Psoas muscle (tissue), 7 donors: ENCODE measurements at regions not wholly inside any gene's neighbourhood (a gene's known extent, or its start where the extent isn't known, plus 50 kb on each side); places are given as distances from the start of the nearest gene placed in this dataset.

Experiments
- ATAC-seq, 4 donors: fragments of 200-7000 bp; cut with Tn5 transposase; one replicate each; pipeline ENCODE4 v1.9.1; 2020; ENCODE audit warnings: moderate library complexity in 3 of 4, mild to moderate bottlenecking in 2 of 4
- DNase-seq, 2 donors: peaks; one replicate each; pipeline ENCODE4 v3.0.0-alpha.2; 2020
- H3K27ac ChIP-seq: fragments of 200-600 bp; one replicate; pipeline ENCODE4 v1.8.0; 2022
- H3K27me3 ChIP-seq, 3 donors: fragments of 200-600 bp in 1 of 3; one replicate each; pipeline versions ENCODE4 v1.6.1 to v1.8.0; 2013 to 2022; ENCODE audit warnings: low read length in 2 of 3, mild to moderate bottlenecking in 2 of 3, moderate library complexity in 1 of 3; ENCODE audit not compliant: insufficient read depth in 3 of 3
- H3K36me3 ChIP-seq, 2 donors: fragments of 200-600 bp in 1 of 2; one replicate each; pipeline versions ENCODE4 v1.6.1 to v1.8.0; 2013 to 2022; ENCODE audit warnings: low read depth in 1 of 2, mild to moderate bottlenecking in 1 of 2, moderate library complexity in 1 of 2; ENCODE audit not compliant: insufficient read depth in 1 of 2
- H3K4me1 ChIP-seq: fragments of 200-600 bp; one replicate; pipeline ENCODE4 v1.8.0; 2022
- H3K4me3 ChIP-seq: fragments of 200-600 bp; one replicate; pipeline ENCODE4 v1.8.0; 2022; ENCODE audit warnings: mild to moderate bottlenecking
- H3K9me3 ChIP-seq: fragments of 200-600 bp; one replicate; pipeline ENCODE4 v1.8.0; 2022
- WGBS, 3 donors: extraction: QIAGEN DNeasy Blood & Tissue Kit; methylation state at CpG; one replicate each; pipeline versions ENCODE4 v1.1.6 to v1.1.7; 2013; 5-methylcytosine and 5-hydroxymethylcytosine counted together
- intact Hi-C, 2 donors: fragments of 100-400 bp; cut with DNase I; formaldehyde crosslinking; loops; one replicate each; pipeline versions ENCODE4 v1.11.0 to v1.14.2; 2022
- TF ChIP-seq, protein P1 (sequence below): fragments of 200-600 bp; IDR thresholded peaks from one replicate; pipeline ENCODE4 v1.8.0; 2022; ENCODE audit warnings: antibody characterized with exemption
- donor health status: healthy with polysubstance abuse.
- donor health status: DM: no; HTN: no; CAD: no; lungs with moderate emphysema.
- donor health status: Bipolar disorder and iron deficiency.
- donor health status: healthy.
- donor health status: DM: yes; HTN: yes; CAD: no.
- donor health status: DM: no; HTN: no; CAD: no.
- donor health status: DM: yes; HTN: yes; CAD: no.

DNA sequence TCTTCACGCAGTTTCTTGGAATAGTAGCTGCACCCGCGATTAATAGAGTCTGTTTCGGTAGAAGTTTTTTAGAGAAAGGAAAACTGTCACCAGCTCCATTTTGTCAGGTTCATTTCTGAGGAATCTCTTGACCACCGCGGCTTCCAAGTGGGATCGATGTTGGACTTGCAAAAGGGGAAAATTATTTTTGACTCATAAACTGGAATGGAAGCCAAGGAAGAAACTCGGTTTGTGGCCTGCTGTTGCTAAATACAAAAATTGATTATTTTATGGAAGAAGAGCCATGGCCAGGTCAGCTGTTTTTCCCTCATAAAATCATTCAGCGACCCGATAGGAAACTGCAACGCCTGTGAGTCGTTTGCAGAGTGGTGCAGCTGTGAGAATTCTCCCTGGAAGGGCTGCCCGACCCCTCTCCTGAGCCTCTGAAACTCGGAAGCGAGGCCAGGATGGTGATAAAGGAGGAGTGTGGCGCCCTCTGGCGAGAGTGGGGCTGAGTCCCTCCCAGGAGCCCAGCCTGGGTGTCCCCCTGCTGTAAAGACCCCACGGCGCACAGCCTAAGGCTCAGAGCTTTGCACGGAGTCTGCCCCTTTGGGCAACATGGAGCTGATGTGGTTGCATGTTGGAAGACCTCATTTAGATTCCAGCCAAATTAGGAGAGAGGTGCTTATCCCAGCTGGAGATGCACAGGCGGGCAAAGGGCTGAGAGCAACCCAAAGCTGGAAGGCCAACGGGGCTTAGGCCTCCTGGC is 83.6 kb upstream of the SLC25A33 start:
- WGBS, 3 donors: 23 to 31% (median 26%) methylated on average over 22 of the region's 22 CpGs

DNA sequence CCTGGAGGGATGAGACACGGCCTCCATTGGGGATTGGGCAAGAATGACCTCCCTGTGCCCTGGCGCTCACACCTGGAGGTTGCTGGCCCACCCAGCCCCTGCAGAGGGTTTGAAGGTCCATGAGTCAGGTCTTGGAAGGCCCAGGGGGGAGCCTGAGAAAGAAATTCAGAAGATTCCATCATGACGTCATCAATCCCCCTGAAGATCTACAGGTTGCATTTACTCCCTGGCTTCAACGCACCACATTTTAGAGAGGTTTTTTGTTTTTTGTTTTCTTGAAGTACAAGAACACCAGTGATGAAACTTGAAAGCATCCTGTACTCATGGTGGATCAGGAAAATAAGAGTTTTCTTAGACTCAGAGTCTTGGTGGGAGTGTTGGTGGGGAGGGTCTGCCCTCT is 82.4 kb upstream of the SLC25A33 start:
- no peak for DNase-seq
- no peak for ATAC-seq
- Histone ChIP-seq H3K27me3 (no peaks in the 10 kb centered on the region), H3K4me3 (no peak overlapping the region), H3K4me1 (peaks cover 19% of the 10 kb centered on the region), H3K36me3 (no peaks in the 10 kb centered on the region), H3K27ac (no peak overlapping the region), H3K9me3 (no peaks in the 10 kb centered on the region)
- intact Hi-C loops: loop anchor here (2.0 to 10.0 kb wide), 4 partner anchors 170 to 342 kb away; no protein-coding TSS in a partner anchor
- WGBS, 3 donors: 90 to 95% (median 93%) methylated on average over 4 of the region's 4 CpGs
- TF ChIP-seq, protein P1, sequence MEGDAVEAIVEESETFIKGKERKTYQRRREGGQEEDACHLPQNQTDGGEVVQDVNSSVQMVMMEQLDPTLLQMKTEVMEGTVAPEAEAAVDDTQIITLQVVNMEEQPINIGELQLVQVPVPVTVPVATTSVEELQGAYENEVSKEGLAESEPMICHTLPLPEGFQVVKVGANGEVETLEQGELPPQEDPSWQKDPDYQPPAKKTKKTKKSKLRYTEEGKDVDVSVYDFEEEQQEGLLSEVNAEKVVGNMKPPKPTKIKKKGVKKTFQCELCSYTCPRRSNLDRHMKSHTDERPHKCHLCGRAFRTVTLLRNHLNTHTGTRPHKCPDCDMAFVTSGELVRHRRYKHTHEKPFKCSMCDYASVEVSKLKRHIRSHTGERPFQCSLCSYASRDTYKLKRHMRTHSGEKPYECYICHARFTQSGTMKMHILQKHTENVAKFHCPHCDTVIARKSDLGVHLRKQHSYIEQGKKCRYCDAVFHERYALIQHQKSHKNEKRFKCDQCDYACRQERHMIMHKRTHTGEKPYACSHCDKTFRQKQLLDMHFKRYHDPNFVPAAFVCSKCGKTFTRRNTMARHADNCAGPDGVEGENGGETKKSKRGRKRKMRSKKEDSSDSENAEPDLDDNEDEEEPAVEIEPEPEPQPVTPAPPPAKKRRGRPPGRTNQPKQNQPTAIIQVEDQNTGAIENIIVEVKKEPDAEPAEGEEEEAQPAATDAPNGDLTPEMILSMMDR: no peak

More for the DNA sequence above, 83.6 kb upstream of the SLC25A33 start:
- ATAC-seq (peak; percentile 78 to 90 (median 84)), DNase-seq (peak; percentile 74 to 88)
- H3K27me3 ChIP-seq: no peaks in the 10 kb centered on the region
- H3K9me3 ChIP-seq: no peaks in the 10 kb centered on the region
- H3K4me1 ChIP-seq: peaks cover 25% of the 10 kb centered on the region
- intact Hi-C loops: loop anchor here (2.0 to 10.0 kb wide), 5 partner anchors 167 to 341 kb away; no protein-coding TSS in a partner anchor
- TF ChIP-seq, protein P1: peak; percentile 87
- no peak overlapping the region for H3K27ac ChIP-seq
- no peaks in the 10 kb centered on the region for H3K36me3 ChIP-seq
- H3K4me3 ChIP-seq: no peak overlapping the region

DNA sequence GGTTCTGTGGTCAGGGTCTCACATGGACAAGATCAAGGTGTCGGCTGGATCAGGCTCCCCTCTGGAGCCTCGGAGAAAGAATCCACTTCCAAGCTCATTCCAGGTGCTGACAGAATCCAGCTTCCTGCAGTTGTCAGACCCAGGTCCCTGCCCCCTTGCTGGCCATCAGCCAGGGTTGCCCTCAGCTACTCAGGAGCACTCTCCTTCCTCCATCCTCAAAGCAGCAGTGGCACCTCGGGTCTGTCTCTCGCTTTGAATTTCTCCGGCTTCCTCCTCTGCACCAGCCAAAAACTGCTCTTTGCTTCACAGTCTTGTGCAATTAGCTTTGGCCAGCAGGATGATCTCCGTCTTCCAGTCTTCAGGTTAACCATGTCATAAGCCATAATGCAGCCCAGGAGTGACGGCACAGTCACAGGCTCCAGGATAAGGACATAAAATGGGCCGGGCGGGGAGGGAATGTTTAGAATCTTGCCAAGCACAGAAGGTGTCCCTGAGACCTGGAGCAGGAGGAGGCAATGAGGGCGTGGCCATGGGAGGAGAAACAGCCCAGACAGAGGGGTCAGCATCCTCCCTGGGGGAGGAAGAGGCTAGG is 79.4 kb upstream of the SLC25A33 start:
- ATAC-seq: peak in 1 of 4 donors; percentile 38

DNA sequence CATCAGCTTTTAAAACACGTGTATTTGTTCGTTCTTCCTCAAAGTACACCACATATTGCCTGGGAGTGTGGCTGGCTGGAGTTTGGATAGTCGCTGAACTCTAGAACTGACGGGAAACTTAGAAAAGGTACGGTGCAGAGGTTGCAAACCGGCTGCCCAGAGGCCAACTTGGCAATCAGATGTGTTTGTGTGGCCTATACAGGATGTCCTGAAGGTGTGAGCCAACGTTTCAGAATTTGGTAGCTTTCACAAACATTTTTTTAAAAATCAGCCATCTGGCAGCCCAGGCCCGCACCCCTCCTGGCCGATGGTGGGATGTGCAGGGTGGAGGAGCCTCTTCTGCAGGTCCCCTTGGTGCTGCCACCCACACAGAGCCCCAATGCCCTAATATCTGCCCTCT is 73.6 kb upstream of the SLC25A33 start:
- Histone ChIP-seq H3K27me3 (no peaks in the 10 kb centered on the region), H3K4me1 (no peaks in the 10 kb centered on the region), H3K4me3 (no peak overlapping the region), H3K27ac (no peak overlapping the region), H3K9me3 (no peaks in the 10 kb centered on the region), H3K36me3 (no peaks in the 10 kb centered on the region)
- DNase-seq (no peak), ATAC-seq (peak in 1 of 4 donors; percentile 10)
- intact Hi-C loops: no loop called here
- TF ChIP-seq, protein P1: no peak
- 64 to 72% (median 69%) methylated on average over 9 of the region's 9 CpGs for WGBS, 3 donors

More for the DNA sequence above, 79.4 kb upstream of the SLC25A33 start:
- H3K36me3 ChIP-seq: no peaks in the 10 kb centered on the region
- no peak overlapping the region for H3K27ac ChIP-seq
- H3K9me3 ChIP-seq: no peaks in the 10 kb centered on the region
- TF ChIP-seq, protein P1: no peak
- peak in 1 of 2 donors; percentile 31 for DNase-seq
- 63 to 67% (median 64%) methylated on average over 10 of the region's 10 CpGs for WGBS, 3 donors
- intact Hi-C loops: loop anchor here (5.0 to 10.0 kb wide), 2 partner anchors 193 to 345 kb away; no protein-coding TSS in a partner anchor
- H3K4me3 ChIP-seq: no peak overlapping the region
- H3K4me1 ChIP-seq: no peaks in the 10 kb centered on the region
- H3K27me3 ChIP-seq: no peaks in the 10 kb centered on the region
